Endothelial cell of umbilical vein (primary cell): ENCODE measurements at regions not wholly inside any gene's neighbourhood (a gene's known extent, or its start where the extent isn't known, plus 50 kb on each side); places are given as distances from the start of the nearest gene placed in this dataset.

ENCODE experiments used
- BruUV-seq: library from RNA; stranded (reverse); fragments of 400-500 nt; replicated peaks from 2 replicates; lab custom pipeline; 2021; lab: Mats Ljungman, UMichigan
- CTCF ChIA-PET: fragments of 300-600, 350-600 bp; sonication (Branson Sonifier 250); formaldehyde crosslinking; loops from one replicate; lab custom pipeline; 2021; ENCODE audit warnings: antibody characterized with exemption, inconsistent platforms; lab: Charles Lee
- POLR2A ChIA-PET: fragments of 300-600, 350-600 bp; sonication (Branson Sonifier 250); formaldehyde crosslinking; loops from one replicate; lab custom pipeline; 2021; ENCODE audit warnings: antibody characterized with exemption, inconsistent platforms; lab: Charles Lee
- DNase-seq: peaks from one replicate; pipeline ENCODE4 v3.0.0-alpha.2; 2011; ENCODE audit warnings: low read depth, low spot score
- FAIRE-seq: peaks from 2 replicates; lab custom pipeline; 2011; peaks lifted over from hg19 to GRCh38; lab: Jason Lieb, UNC
- H2AFZ ChIP-seq: 2 replicates; pipeline ENCODE4 v1.6.0; 2012; ENCODE audit warnings: low read depth, low read length, control low read depth, inconsistent platforms
- H3K27ac ChIP-seq: 2 replicates; pipeline ENCODE4 v1.5.1; 2011; ENCODE audit warnings: low read depth, mild to moderate bottlenecking, control low read depth, low read length, moderate library complexity; ENCODE audit not compliant: insufficient read depth
- H3K27me3 ChIP-seq, 2 experiments: 2 replicates each; pipeline versions ENCODE4 v1.6.0 to v1.6.1; 2011; ENCODE audit warnings: low read length in 2 of 2, mixed read lengths in 1 of 2; ENCODE audit not compliant: control insufficient read depth in 2 of 2, insufficient read depth in 2 of 2
- H3K36me3 ChIP-seq, 2 experiments: 2 replicates in 1 of 2; 3 replicates in 1 of 2; pipeline ENCODE4 v1.5.1; 2011; ENCODE audit warnings: low read length in 2 of 2, mild to moderate bottlenecking in 1 of 2, moderate library complexity in 1 of 2; ENCODE audit not compliant: control insufficient read depth in 2 of 2, insufficient read depth in 2 of 2; ENCODE audit errors: extremely low read depth in 1 of 2
- H3K4me1 ChIP-seq: 3 replicates; pipeline ENCODE4 v1.5.1; 2011; ENCODE audit warnings: mild to moderate bottlenecking, low read length; ENCODE audit not compliant: control insufficient read depth, insufficient read depth; ENCODE audit errors: extremely low read depth
- H3K4me2 ChIP-seq: 2 replicates; pipeline ENCODE4 v1.6.1; 2011; ENCODE audit warnings: low read length, control low read depth, mixed read lengths; ENCODE audit not compliant: insufficient read depth
- H3K4me3 ChIP-seq, 3 experiments: fragments of 200-600 bp in 1 of 3; sonication (generic), shearing (Covaris generic) in 1 of 3; replicated peaks in 1 of 3; 2 replicates each; pipeline ENCODE4 v1.5.1; 2011 to 2016; ENCODE audit warnings: control low read depth in 3 of 3, low read length in 3 of 3, mild to moderate bottlenecking in 2 of 3, inconsistent platforms in 1 of 3, low read depth in 1 of 3, moderate library complexity in 1 of 3; ENCODE audit not compliant: insufficient read depth in 1 of 3
- H3K79me2 ChIP-seq: 2 replicates; pipeline ENCODE4 v1.6.0; 2012; ENCODE audit warnings: low read length, inconsistent platforms; ENCODE audit not compliant: control insufficient read depth, insufficient read depth
- H3K9ac ChIP-seq: replicated peaks from 2 replicates; pipeline ENCODE3; 2011; ENCODE audit warnings: low read length, control low read depth; ENCODE audit not compliant: insufficient read depth; ENCODE audit errors: extremely low read depth
- H3K9me1 ChIP-seq: replicated peaks from 3 replicates; pipeline ENCODE4 v1.6.0; 2011; ENCODE audit warnings: mild to moderate bottlenecking, low read length; ENCODE audit not compliant: control insufficient read depth, insufficient read depth; ENCODE audit errors: extremely low read depth
- H3K9me3 ChIP-seq: replicated peaks from 2 replicates; pipeline ENCODE4 v1.5.1; 2012; ENCODE audit warnings: low read length, inconsistent platforms; ENCODE audit not compliant: control insufficient read depth, insufficient read depth
- H4K20me1 ChIP-seq: replicated peaks from 2 replicates; pipeline ENCODE3; 2011; ENCODE audit warnings: mild to moderate bottlenecking, low read length; ENCODE audit not compliant: control insufficient read depth, insufficient read depth; ENCODE audit errors: extremely low read depth
- CTCF ChIP-seq, 2 donors: IDR thresholded peaks; 1 replicate in 1 of 2; 2 replicates in 1 of 2; pipeline ENCODE4 v1.5.1; 2011; ENCODE audit warnings: low read length in 2 of 2, mild to moderate bottlenecking in 2 of 2, moderate library complexity in 2 of 2, control low read depth in 1 of 2, inconsistent platforms in 1 of 2, low read depth in 1 of 2; ENCODE audit not compliant: insufficient read depth in 1 of 2; ENCODE audit errors: extremely low read depth in 1 of 2
- EZH2 ChIP-seq: IDR thresholded peaks from 2 replicates; pipeline ENCODE4 v1.6.1; 2012; ENCODE audit warnings: borderline replicate concordance, low read depth, mild to moderate bottlenecking, moderate library complexity, low read length, inconsistent platforms; ENCODE audit not compliant: severe bottlenecking
- FOS ChIP-seq: IDR thresholded peaks from 2 replicates; pipeline ENCODE4 v1.6.1; 2011; ENCODE audit warnings: mild to moderate bottlenecking, low read length, moderate library complexity, borderline replicate concordance; ENCODE audit not compliant: insufficient read depth
- GATA2 ChIP-seq: IDR thresholded peaks from 2 replicates; pipeline ENCODE4 v1.7.0; 2011; ENCODE audit warnings: low read depth, mild to moderate bottlenecking, moderate library complexity, mixed read lengths, low read length; ENCODE audit not compliant: insufficient read length, insufficient read depth
- JUN ChIP-seq: IDR thresholded peaks from 2 replicates; pipeline ENCODE4 v1.6.1; 2011; ENCODE audit warnings: borderline replicate concordance, low read depth; ENCODE audit not compliant: insufficient read length, insufficient read depth
- MAX ChIP-seq: IDR thresholded peaks from 2 replicates; pipeline ENCODE4 v1.6.1; 2011; ENCODE audit not compliant: insufficient read depth, insufficient read length
- MYC ChIP-seq: IDR thresholded peaks from one replicate; pipeline ENCODE4 v1.6.1; 2011; ENCODE audit warnings: mild to moderate bottlenecking, low read depth, low read length
- POLR2A ChIP-seq: IDR thresholded peaks from 2 replicates; pipeline ENCODE4 v1.6.1; 2012; ENCODE audit warnings: low read depth, mild to moderate bottlenecking, control low read depth, low read length
- POLR2AphosphoS5 ChIP-seq: IDR thresholded peaks from 2 replicates; pipeline ENCODE4 v1.6.1; 2012; ENCODE audit warnings: low read depth, mild to moderate bottlenecking, control low read depth, low read length, moderate library complexity; ENCODE audit not compliant: insufficient read depth
- dilution Hi-C: fragments of 300-500 bp; cut with MboI; formaldehyde crosslinking; loops from one replicate; pipeline ENCODE4 v1.15.0; 2019; ENCODE audit warnings: low sequenced_read_pairs; ENCODE audit not compliant: extremely low pct_ligation_motif_present
- intact Hi-C: fragments of 100-400 bp; cut with micrococcal nuclease; formaldehyde crosslinking; loops from one replicate; pipeline ENCODE4 v1.10.0; 2022

- no TSS peak for BruUV-seq
- POLR2A ChIA-PET: no interaction called here
- no peaks in the 10 kb centered on the region for H3K9me3 ChIP-seq
Measured at GRCh38 chr6:156517088-156517487, 260.1 kb upstream of the ARID1B start.

More at GRCh38 chr6:156517088-156517487, 260.1 kb upstream of the ARID1B start:
- no peak overlapping the region for H3K9ac ChIP-seq
- dilution Hi-C loops (no loop called here), intact Hi-C loops (no loop called here)
- H3K79me2 ChIP-seq: no peaks in the 10 kb centered on the region
- DNase-seq (no peak), FAIRE-seq (no peak)
- no peak for TF ChIP-seq POLR2A
- TF ChIP-seq MYC: no peak
- TF ChIP-seq GATA2: no peak
- TF ChIP-seq FOS: no peak
- no peak for TF ChIP-seq EZH2
- TF ChIP-seq JUN: no peak
- TF ChIP-seq POLR2AphosphoS5: no peak
- TF ChIP-seq MAX: no peak
- no peak for TF ChIP-seq CTCF (IDR thresholded peaks at IDR 0.05; ENCODE audit: extremely low read depth in 1 of 2, insufficient read depth in 1 of 2, low read depth in 1 of 2, low read length in 2 of 2)
- H4K20me1 ChIP-seq: no peaks in the 10 kb centered on the region
- H3K36me3 ChIP-seq: no peaks in the 10 kb centered on the region
- CTCF ChIA-PET: no interaction called here
- no peaks in the 10 kb centered on the region for H3K27me3 ChIP-seq
- H3K9me1 ChIP-seq: no peaks in the 10 kb centered on the region
- no peak overlapping the region for H2AFZ ChIP-seq
- no peak overlapping the region for H3K4me2 ChIP-seq
- no peak overlapping the region for H3K4me3 ChIP-seq
- H3K27ac ChIP-seq: no peak overlapping the region
- H3K4me1 ChIP-seq: no peaks in the 10 kb centered on the region
